CD4-positive, alpha-beta T cell treated with Interleukin-6 for 4 hours (primary cell): ENCODE measurements at regions not wholly inside any gene's neighbourhood (a gene's known extent, or its start where the extent isn't known, plus 50 kb on each side); places are given as distances from the start of the nearest gene placed in this dataset.

ENCODE experiments used
- DNase-seq: peaks from one replicate; pipeline ENCODE4 v3.0.0-alpha.2; 2020; ENCODE audit warnings: mixed read lengths

- no peak for DNase-seq
These were observed 347.5 kb downstream of the MYCN start for GRCh38 chr2:16287831-16288230.

- no peak for DNase-seq
These were observed 346.9 kb downstream of the MYCN start for GRCh38 chr2:16287281-16287680.

DNA sequence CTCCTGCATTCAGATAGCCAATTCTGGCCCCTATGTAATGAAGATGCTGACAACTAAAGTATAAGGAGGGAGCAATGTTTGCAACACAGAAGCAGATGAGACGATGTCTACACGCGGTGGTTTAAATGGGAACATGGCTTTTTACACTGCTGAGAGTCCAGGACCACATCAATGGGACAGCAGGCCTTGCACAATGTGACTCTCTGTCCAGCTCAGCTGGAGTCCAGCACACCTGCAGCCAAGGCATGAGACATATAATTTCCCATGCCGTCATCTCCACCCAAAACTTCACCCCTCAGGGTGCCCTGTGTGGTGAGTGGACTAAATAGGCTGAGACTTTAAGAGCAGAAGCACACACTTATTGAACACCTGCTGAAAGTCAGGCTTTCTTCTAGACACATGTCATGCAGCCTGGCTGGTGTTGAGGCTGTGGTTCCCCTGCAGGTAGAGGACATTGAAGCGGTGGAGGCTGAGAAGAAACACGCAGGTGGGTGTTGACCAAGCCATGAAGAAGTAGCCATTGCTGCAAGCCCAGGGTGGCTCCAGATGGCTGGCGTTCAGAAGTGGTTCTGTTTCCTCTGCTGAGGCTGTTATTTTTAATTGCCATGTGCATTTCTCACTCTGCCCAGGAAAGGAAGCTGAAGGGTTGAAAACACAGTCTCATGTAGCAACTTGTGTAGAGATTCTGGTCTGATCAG lies 345.6 kb downstream of the MYCN start:
- no peak for DNase-seq

GRCh38 chr2:16284941-16285625 lies 344.7 kb downstream of the MYCN start:
- DNase-seq, result no peak

- no peak for DNase-seq
These were observed 342.9 kb downstream of the MYCN start for GRCh38 chr2:16283071-16283850.

DNA sequence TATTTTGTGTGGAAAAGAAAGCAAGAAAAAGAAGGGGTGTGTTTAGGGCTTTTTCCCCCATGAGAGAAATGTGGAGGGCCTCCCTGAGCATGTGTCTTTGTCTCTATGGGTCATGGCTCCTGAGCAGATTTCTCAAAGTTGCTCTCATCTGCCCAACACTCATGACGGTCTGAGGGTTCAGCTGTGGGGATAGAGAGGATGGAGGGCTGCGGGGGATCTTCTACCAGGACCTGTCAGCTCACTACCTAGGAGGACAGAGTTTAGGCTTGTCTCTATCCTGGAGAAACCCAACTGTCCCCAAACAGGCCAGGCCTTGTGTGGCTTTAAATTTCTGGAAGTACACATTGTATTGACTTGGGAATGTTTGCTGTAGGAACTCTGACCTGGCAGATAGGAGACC lies 342.2 kb downstream of the MYCN start:
- no peak for DNase-seq

DNA sequence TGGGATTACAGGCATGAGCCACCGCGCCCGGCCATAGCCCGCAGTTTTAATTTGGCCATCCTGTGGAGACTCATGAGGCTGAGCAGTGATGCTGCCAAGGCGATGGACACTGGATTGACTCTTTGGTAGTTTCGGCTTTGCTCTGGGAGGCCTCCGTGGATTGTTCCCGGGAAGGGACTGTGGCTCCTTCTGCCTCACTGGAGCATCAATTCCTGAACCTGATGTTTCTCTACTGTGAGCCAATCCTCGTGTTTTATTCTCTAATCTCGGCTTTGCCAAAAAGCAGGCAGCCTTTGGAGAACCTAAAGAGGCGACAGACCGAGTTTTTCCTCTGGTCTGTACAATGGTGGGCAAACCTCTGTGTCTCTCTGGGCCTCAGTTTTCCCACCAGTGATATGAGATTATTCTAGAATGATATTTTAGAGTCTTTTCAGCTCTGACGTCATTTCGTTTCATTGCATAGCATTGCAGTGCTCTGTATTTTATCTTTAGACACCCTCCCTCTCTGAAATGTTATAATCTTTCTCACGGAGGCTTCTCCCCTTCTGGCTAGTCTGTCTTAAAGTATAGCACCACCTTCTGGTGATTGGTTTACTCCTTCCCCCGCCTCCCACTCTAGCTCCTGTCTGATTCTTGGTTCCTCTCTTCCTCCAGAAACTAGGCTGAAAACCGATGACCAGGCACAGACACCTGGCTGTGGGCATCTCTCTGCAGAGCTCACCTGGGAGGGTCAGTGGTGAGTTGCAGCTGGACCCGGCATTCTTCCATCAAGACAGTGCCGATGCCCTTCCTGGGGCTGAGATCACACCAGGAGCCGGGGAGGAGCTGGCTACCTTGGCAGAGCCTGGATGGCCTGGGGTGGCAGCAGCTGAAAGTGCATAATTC lies 341.3 kb downstream of the MYCN start:
- peak; percentile 2 for DNase-seq

DNA sequence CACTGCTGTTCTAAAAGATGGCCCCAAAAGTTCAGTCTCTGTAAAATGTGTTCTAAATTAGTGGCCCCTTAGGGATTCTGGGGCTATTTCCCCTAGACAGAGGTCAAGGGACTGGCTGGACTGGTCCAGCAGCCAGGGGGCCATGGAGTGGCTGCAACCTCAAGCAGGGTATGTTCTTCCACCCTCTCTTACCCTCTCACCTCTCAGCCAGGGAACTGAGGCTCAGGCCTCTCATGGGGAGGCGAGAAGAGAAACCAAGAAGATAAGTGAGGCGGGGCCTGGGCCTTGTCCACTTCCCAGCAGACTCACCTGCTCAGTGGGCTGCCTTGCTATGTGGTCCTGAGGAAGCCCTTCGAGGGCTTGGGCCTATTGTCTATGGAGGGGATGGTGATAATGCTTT lies 339.7 kb downstream of the MYCN start:
- no peak for DNase-seq

DNA sequence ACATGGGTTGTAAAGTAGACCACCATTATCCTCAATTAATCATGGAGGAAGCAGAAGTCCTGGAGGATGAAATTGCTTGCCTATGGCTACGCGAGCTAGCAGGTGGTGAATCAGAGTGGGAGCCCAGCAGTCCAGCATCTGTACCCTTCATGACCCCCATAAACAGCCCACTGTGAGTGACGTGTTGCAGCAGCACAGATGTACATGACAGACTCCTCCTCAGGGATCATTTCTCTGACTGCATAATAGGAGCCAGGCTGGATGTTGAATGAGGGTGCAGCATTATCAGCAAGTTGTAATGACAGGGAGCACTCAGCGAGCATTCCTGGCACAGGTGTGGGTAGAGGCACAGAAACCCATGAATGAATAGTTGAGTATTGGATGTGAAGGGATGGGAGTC lies 339.3 kb downstream of the MYCN start:
- no peak for DNase-seq

GRCh38 chr2:16279201-16279570 lies 338.8 kb downstream of the MYCN start:
- DNase-seq, result no peak

- no peak for DNase-seq
These were observed 338.3 kb downstream of the MYCN start for GRCh38 chr2:16278421-16279200.

DNA sequence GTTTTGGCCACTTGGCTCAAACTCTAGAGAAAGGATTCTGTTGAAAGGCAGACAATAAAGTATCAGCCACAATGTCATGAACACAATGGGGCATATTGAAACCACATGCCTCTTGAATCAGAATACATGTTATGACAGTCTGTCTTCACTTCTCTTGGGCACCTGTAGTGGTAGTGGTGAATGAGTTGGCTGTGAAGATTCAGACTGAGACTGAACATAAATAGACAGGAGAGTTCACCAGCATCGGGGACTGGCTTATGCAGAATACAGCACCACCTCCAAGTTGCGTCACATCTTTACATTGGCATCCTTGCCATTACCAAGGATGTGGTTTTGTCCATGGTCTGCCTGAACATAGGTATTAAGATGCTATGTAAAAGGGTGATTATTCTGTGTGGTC lies 336.8 kb downstream of the MYCN start:
- DNase-seq, result no peak

GRCh38 chr2:16275661-16276060 lies 335.3 kb downstream of the MYCN start:
- no peak for DNase-seq

DNA sequence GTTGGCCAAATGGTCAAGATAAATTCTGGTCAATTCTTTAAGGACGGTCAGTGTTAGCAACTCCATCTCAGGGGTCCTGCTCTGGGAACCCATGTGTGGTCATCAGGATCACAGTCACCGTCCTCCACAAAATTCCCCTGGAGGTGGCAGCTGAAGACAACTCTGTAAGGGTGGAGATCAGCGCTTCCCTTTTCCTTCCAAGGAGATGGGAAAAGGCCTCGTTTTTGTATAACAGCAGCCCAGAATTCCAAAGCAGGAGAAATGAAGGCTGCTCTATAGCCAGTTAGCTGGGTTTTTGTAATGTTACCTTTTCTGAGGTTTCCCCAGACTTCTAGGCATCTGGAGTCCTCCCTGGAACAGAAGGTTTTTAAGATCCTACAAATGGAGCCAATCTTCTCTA lies 334.8 kb downstream of the MYCN start:
- DNase-seq, result no peak

- DNase-seq, result no peak
These were observed 332.8 kb downstream of the MYCN start for GRCh38 chr2:16273111-16273510.

DNA sequence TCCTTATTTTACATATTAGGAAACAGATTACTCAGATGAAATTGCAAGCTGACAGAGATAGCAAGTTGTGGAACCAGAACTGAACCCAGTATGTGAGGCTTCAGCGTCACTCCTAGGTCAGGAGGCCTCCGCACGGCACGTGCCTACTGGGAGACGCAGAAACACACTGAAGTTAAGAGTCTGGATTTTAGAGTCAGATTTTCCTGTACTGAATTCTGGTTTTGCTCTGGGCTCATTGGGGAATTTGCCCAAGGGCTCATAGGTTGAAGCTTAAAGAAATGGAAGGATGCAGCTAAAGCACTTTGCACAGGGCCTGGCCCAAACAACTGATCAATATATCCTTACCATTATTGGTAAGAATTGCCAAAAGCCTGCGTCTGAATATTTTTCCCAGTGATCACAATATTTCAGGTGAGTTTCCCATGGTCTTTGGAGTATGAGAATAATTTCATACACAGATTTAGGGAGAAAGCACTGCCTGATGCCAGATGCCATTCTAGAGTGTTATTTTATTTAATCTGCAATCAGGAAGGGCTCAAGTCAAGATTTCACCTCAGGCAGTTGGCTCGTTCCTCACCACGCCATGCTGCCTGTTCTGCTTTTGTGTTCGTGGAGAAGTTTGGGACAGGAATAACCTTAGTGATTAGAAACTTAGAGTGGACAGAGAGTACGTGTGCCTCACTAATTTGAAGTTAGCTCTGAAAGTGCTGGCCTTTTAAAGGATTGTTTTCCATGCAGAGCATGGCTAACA lies 331.9 kb downstream of the MYCN start:
- no peak for DNase-seq

- DNase-seq, result no peak
These were observed 331.0 kb downstream of the MYCN start for GRCh38 chr2:16271231-16271896.

DNA sequence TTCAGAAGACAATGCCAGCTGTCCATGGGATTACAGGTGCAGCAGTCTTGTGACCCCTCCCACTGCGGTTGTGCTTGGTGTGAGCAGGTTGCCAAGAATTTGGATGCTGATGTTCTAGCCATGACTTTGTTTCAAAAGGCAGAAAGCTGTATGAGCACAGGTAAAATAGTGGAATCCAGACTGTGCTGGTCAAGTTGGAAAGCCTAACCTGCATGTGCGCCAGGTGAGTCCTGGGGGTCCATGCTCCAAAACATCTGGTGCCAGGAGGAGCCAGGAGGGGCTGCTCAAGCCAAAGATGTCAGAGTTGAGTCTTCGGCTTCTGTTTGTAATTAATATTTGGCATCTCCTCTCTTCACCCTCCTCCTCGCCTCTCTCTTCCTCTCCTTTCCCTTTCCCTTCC lies 330.1 kb downstream of the MYCN start:
- no peak for DNase-seq

DNA sequence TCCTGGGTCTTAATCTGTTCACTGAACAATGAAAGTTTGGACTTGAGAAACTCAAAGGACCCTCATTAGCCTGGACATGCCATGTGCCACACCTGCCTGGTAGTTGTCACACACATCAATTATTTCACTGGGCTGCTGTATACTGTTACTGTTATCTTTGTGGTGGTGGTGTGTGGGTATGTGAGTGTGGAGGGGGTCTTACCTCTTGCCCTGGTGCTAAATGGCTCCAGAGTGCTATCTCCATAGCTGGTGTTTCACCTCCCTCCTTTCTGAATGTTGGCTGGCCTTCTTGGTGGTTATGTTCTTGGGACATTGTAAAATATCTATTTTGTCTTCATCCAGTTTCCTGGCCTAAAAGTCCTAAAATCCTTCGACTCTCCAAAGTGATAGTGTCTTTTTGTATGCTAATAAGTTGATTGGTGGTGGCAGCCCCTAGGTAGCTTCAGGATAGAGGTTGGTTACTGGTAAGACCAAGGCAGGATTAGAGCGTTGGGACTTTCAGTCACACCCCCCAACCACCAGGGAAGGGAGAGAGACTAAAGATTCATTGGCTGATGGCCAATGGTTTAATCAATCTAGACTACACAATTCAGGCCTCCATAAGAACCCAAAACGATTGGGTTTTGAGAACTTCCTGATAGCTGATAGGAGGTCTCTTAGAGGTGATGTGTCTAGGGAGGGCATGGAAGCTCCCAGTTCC lies 328.1 kb downstream of the MYCN start:
- DNase-seq, result no peak

GRCh38 chr2:16266571-16266970 lies 326.2 kb downstream of the MYCN start:
- DNase-seq, result no peak
